ENCODE measurements at regions not wholly inside any gene's neighbourhood (a gene's known extent, or its start where the extent isn't known, plus 50 kb on each side); places are given as distances from the start of the nearest gene placed in this dataset.
"Not testable (repeated sequence)": the region's sequence is repeated elsewhere in the genome, so short reads cannot be mapped to it uniquely, and the experiment has no call there.

GRCh38 chr7:51900755-51901488 is 584.3 kb upstream of the COBL start:
- intact Hi-C loops (cut with micrococcal nuclease); H3K36me3 Mint-ChIP-seq (ENCODE audit: low read depth); H3K4me1 Mint-ChIP-seq (ENCODE audit: low read depth); H3K27ac Mint-ChIP-seq; H3K4me3 Mint-ChIP-seq; H3K27me3 Mint-ChIP-seq: not testable (repeated sequence)
- H3K9me3 Mint-ChIP-seq, result peaks cover 72% of the 10 kb centered on the region

GRCh38 chr7:51899611-51900010 is 583.0 kb upstream of the COBL start:
- Mint-ChIP-seq H3K36me3 (ENCODE audit: low read depth) (no peaks in the 10 kb centered on the region), H3K27me3 (no peaks in the 10 kb centered on the region), H3K4me1 (ENCODE audit: low read depth) (no peaks in the 10 kb centered on the region), H3K9me3 (peaks cover 63% of the 10 kb centered on the region), H3K4me3 (no peak overlapping the region), H3K27ac (no peak overlapping the region)
- intact Hi-C loops (cut with micrococcal nuclease), result no loop called here

GRCh38 chr7:51882412-51882811 is 565.8 kb upstream of the COBL start:
- H3K4me1 Mint-ChIP-seq (ENCODE audit: low read depth), result no peaks in the 10 kb centered on the region
- no peaks in the 10 kb centered on the region for H3K36me3 Mint-ChIP-seq (ENCODE audit: low read depth)
- no peaks in the 10 kb centered on the region for H3K27me3 Mint-ChIP-seq
- H3K4me3 Mint-ChIP-seq, result no peak overlapping the region
- peaks cover 45% of the 10 kb centered on the region for H3K9me3 Mint-ChIP-seq
- intact Hi-C loops (cut with micrococcal nuclease), result no loop called here
- no peak overlapping the region for H3K27ac Mint-ChIP-seq

GRCh38 chr7:51881309-51881708 is 564.7 kb upstream of the COBL start:
- no peak overlapping the region for H3K4me3 Mint-ChIP-seq
- H3K27me3 Mint-ChIP-seq, result no peaks in the 10 kb centered on the region
- H3K4me1 Mint-ChIP-seq (ENCODE audit: low read depth), result no peaks in the 10 kb centered on the region
- intact Hi-C loops (cut with micrococcal nuclease), result no loop called here
- H3K9me3 Mint-ChIP-seq, result peaks cover 40% of the 10 kb centered on the region
- no peak overlapping the region for H3K27ac Mint-ChIP-seq
- no peaks in the 10 kb centered on the region for H3K36me3 Mint-ChIP-seq (ENCODE audit: low read depth)

- H3K4me3 Mint-ChIP-seq, result no peak overlapping the region
- peaks cover 20% of the 10 kb centered on the region for H3K9me3 Mint-ChIP-seq
- no peaks in the 10 kb centered on the region for H3K27me3 Mint-ChIP-seq
- intact Hi-C loops (cut with micrococcal nuclease), result no loop called here
- no peaks in the 10 kb centered on the region for H3K36me3 Mint-ChIP-seq (ENCODE audit: low read depth)
- H3K27ac Mint-ChIP-seq, result no peak overlapping the region
- H3K4me1 Mint-ChIP-seq (ENCODE audit: low read depth), result no peaks in the 10 kb centered on the region
Observed at GRCh38 chr7:51878865-51879264, 562.3 kb upstream of the COBL start.

GRCh38 chr7:51869452-51869851 is 552.8 kb upstream of the COBL start:
- no peaks in the 10 kb centered on the region for H3K36me3 Mint-ChIP-seq (ENCODE audit: low read depth)
- H3K27me3 Mint-ChIP-seq, result no peaks in the 10 kb centered on the region
- H3K9me3 Mint-ChIP-seq, result peaks cover 49% of the 10 kb centered on the region
- no peak overlapping the region for H3K4me3 Mint-ChIP-seq
- no peak overlapping the region for H3K27ac Mint-ChIP-seq
- intact Hi-C loops (cut with micrococcal nuclease), result no loop called here
- H3K4me1 Mint-ChIP-seq (ENCODE audit: low read depth), result no peaks in the 10 kb centered on the region

- no peaks in the 10 kb centered on the region for H3K4me1 Mint-ChIP-seq (ENCODE audit: low read depth)
- H3K27ac Mint-ChIP-seq, result no peak overlapping the region
- peaks cover 40% of the 10 kb centered on the region for H3K9me3 Mint-ChIP-seq
- intact Hi-C loops (cut with micrococcal nuclease), result no loop called here
- no peaks in the 10 kb centered on the region for H3K27me3 Mint-ChIP-seq
- no peaks in the 10 kb centered on the region for H3K36me3 Mint-ChIP-seq (ENCODE audit: low read depth)
- no peak overlapping the region for H3K4me3 Mint-ChIP-seq
Observed at GRCh38 chr7:51867117-51867516, 550.5 kb upstream of the COBL start.

GRCh38 chr7:51860305-51860704 is 543.7 kb upstream of the COBL start:
- H3K27ac Mint-ChIP-seq, result no peak overlapping the region
- H3K4me1 Mint-ChIP-seq (ENCODE audit: low read depth), result no peaks in the 10 kb centered on the region
- no peaks in the 10 kb centered on the region for H3K27me3 Mint-ChIP-seq
- intact Hi-C loops (cut with micrococcal nuclease), result no loop called here
- no peak overlapping the region for H3K4me3 Mint-ChIP-seq
- peaks cover 8% of the 10 kb centered on the region for H3K9me3 Mint-ChIP-seq
- H3K36me3 Mint-ChIP-seq (ENCODE audit: low read depth), result no peaks in the 10 kb centered on the region

GRCh38 chr7:51850126-51850525 is 533.5 kb upstream of the COBL start:
- no peak overlapping the region for H3K27ac Mint-ChIP-seq
- peaks cover 18% of the 10 kb centered on the region for H3K9me3 Mint-ChIP-seq
- no peak overlapping the region for H3K4me3 Mint-ChIP-seq
- intact Hi-C loops (cut with micrococcal nuclease), result no loop called here
- H3K27me3 Mint-ChIP-seq, result no peaks in the 10 kb centered on the region
- H3K4me1 Mint-ChIP-seq (ENCODE audit: low read depth), result no peaks in the 10 kb centered on the region
- no peaks in the 10 kb centered on the region for H3K36me3 Mint-ChIP-seq (ENCODE audit: low read depth)

GRCh38 chr7:51847461-51848134 is 531.0 kb upstream of the COBL start:
- Mint-ChIP-seq H3K4me3 (no peak overlapping the region), H3K27ac (no peak overlapping the region), H3K4me1 (ENCODE audit: low read depth) (no peaks in the 10 kb centered on the region), H3K27me3 (no peaks in the 10 kb centered on the region), H3K36me3 (ENCODE audit: low read depth) (no peaks in the 10 kb centered on the region), H3K9me3 (peaks cover 18% of the 10 kb centered on the region)
- intact Hi-C loops (cut with micrococcal nuclease), result no loop called here

- H3K4me3 Mint-ChIP-seq; H3K4me1 Mint-ChIP-seq (ENCODE audit: low read depth); intact Hi-C loops (cut with micrococcal nuclease); H3K27me3 Mint-ChIP-seq; H3K36me3 Mint-ChIP-seq (ENCODE audit: low read depth); H3K27ac Mint-ChIP-seq: not testable (repeated sequence)
- H3K9me3 Mint-ChIP-seq, result peaks cover 56% of the 10 kb centered on the region
Observed at GRCh38 chr7:51839130-51839529, 522.5 kb upstream of the COBL start.

GRCh38 chr7:51827631-51828030 is 511.0 kb upstream of the COBL start:
- Mint-ChIP-seq H3K4me3 (no peak overlapping the region), H3K36me3 (ENCODE audit: low read depth) (no peaks in the 10 kb centered on the region), H3K27me3 (no peaks in the 10 kb centered on the region), H3K27ac (no peak overlapping the region), H3K9me3 (peaks cover 50% of the 10 kb centered on the region), H3K4me1 (ENCODE audit: low read depth) (no peaks in the 10 kb centered on the region)
- intact Hi-C loops (cut with micrococcal nuclease), result no loop called here

GRCh38 chr7:51824050-51824449 is 507.4 kb upstream of the COBL start:
- H3K27ac Mint-ChIP-seq, result no peak overlapping the region
- no peaks in the 10 kb centered on the region for H3K36me3 Mint-ChIP-seq (ENCODE audit: low read depth)
- peaks cover 34% of the 10 kb centered on the region for H3K9me3 Mint-ChIP-seq
- H3K4me1 Mint-ChIP-seq (ENCODE audit: low read depth), result no peaks in the 10 kb centered on the region
- H3K27me3 Mint-ChIP-seq, result no peaks in the 10 kb centered on the region
- intact Hi-C loops (cut with micrococcal nuclease), result no loop called here
- H3K4me3 Mint-ChIP-seq, result no peak overlapping the region

- peaks cover 37% of the 10 kb centered on the region for H3K9me3 Mint-ChIP-seq
- H3K4me1 Mint-ChIP-seq (ENCODE audit: low read depth), result no peaks in the 10 kb centered on the region
- no peaks in the 10 kb centered on the region for H3K27me3 Mint-ChIP-seq
- H3K36me3 Mint-ChIP-seq (ENCODE audit: low read depth), result no peaks in the 10 kb centered on the region
- intact Hi-C loops (cut with micrococcal nuclease), result no loop called here
- H3K4me3 Mint-ChIP-seq, result no peak overlapping the region
- no peak overlapping the region for H3K27ac Mint-ChIP-seq
Observed at GRCh38 chr7:51823437-51823836, 506.8 kb upstream of the COBL start.

Data from dendritic cell treated with granulocyte-macrophage colony-stimulating factor and Interleukin-4, amounts not matched to agents 40 ng/mL and 50 ng/mL, for 4 days (primary cell).